ENCODE measurements at regions not wholly inside any gene's neighbourhood (a gene's known extent, or its start where the extent isn't known, plus 50 kb on each side); places are given as distances from the start of the nearest gene placed in this dataset.

DNA sequence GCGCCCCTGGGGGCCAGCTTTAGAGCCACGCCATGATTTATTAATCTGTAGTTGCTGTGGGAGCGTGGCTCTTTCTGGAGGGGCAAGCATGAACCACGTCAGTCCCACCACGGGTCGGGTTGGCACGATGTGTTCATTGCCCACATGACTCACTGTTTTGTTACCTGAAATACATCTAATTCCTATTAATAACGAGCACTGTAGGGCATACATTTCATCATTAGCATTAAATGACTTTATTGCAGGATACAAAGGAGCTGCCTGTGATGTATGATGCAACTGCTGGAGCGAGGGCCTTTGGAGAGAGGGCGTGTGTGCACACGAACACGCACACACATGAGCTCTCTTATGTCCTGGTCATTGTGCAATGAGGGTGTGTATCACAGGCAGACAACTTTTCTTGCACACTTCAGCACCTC lies 127.0 kb downstream of the INHBB start:
- TF ChIP-seq POLR2AphosphoS5 (IDR thresholded peaks at IDR 0.05; ENCODE audit: low read depth, low read length) = no peak
- TF ChIP-seq POLR2A (IDR thresholded peaks at IDR 0.05; ENCODE audit: low read depth, low read length) = no peak
- no peak for TF ChIP-seq SPI1 (IDR thresholded peaks at IDR 0.05; ENCODE audit: low read depth, low read length)
- no peak for TF ChIP-seq POU2F2 (IDR thresholded peaks at IDR 0.05; ENCODE audit: low read depth, low read length)
- no peak for TF ChIP-seq TAF1 (IDR thresholded peaks at IDR 0.05; ENCODE audit: low read depth, low read length)

All from GM12891 (cell line).